ENCODE measurements at regions not wholly inside any gene's neighbourhood (a gene's known extent, or its start where the extent isn't known, plus 50 kb on each side); places are given as distances from the start of the nearest gene placed in this dataset.

- TF ChIP-seq, protein P1, sequence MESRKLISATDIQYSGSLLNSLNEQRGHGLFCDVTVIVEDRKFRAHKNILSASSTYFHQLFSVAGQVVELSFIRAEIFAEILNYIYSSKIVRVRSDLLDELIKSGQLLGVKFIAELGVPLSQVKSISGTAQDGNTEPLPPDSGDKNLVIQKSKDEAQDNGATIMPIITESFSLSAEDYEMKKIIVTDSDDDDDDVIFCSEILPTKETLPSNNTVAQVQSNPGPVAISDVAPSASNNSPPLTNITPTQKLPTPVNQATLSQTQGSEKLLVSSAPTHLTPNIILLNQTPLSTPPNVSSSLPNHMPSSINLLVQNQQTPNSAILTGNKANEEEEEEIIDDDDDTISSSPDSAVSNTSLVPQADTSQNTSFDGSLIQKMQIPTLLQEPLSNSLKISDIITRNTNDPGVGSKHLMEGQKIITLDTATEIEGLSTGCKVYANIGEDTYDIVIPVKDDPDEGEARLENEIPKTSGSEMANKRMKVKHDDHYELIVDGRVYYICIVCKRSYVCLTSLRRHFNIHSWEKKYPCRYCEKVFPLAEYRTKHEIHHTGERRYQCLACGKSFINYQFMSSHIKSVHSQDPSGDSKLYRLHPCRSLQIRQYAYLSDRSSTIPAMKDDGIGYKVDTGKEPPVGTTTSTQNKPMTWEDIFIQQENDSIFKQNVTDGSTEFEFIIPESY (IDR thresholded peaks at IDR 0.05) = no peak
- TF ChIP-seq, protein P2, sequence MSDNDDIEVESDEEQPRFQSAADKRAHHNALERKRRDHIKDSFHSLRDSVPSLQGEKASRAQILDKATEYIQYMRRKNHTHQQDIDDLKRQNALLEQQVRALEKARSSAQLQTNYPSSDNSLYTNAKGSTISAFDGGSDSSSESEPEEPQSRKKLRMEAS (IDR thresholded peaks at IDR 0.05) = no peak
- TF ChIP-seq TAF1 (conservative IDR thresholded peaks at IDR 0.05) (no peak), SP1 (IDR thresholded peaks at IDR 0.05) (no peak), HNF4A (conservative IDR thresholded peaks at IDR 0.05) (no peak)
- TF ChIP-seq, protein P3, sequence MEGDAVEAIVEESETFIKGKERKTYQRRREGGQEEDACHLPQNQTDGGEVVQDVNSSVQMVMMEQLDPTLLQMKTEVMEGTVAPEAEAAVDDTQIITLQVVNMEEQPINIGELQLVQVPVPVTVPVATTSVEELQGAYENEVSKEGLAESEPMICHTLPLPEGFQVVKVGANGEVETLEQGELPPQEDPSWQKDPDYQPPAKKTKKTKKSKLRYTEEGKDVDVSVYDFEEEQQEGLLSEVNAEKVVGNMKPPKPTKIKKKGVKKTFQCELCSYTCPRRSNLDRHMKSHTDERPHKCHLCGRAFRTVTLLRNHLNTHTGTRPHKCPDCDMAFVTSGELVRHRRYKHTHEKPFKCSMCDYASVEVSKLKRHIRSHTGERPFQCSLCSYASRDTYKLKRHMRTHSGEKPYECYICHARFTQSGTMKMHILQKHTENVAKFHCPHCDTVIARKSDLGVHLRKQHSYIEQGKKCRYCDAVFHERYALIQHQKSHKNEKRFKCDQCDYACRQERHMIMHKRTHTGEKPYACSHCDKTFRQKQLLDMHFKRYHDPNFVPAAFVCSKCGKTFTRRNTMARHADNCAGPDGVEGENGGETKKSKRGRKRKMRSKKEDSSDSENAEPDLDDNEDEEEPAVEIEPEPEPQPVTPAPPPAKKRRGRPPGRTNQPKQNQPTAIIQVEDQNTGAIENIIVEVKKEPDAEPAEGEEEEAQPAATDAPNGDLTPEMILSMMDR (IDR thresholded peaks at IDR 0.05; ENCODE audit: low read depth, low read length, missing input control) = no peak
Observed at GRCh38 chr7:47097431-47097830, 484.5 kb downstream of the TNS3 start (continued).

GRCh38 chr7:47095946-47096345 is 486.0 kb downstream of the TNS3 start:
- Histone ChIP-seq H3K9me3 (ENCODE audit: control insufficient read depth in 4 of 4, low read length in 3 of 4) (no peaks in the 10 kb centered on the region), H3K4me3 (ENCODE audit: low read depth in 1 of 3, low read length in 3 of 3) (no peak overlapping the region), H3K9ac (ENCODE audit: low read depth in 1 of 2, low read length in 2 of 2) (no peak overlapping the region), H3K27me3 (ENCODE audit: control insufficient read depth in 4 of 4, insufficient read depth in 4 of 4, low read length in 3 of 4) (no peaks in the 10 kb centered on the region), H3K4me1 (ENCODE audit: control insufficient read depth in 4 of 4, insufficient read depth in 4 of 4, low read length in 3 of 4) (no peaks in the 10 kb centered on the region), H3K27ac (ENCODE audit: low read depth in 1 of 2, low read length in 2 of 2) (no peak overlapping the region), H3K36me3 (ENCODE audit: control insufficient read depth in 4 of 4, insufficient read depth in 3 of 4, low read depth in 1 of 4, low read length in 3 of 4) (no peaks in the 10 kb centered on the region)
- TF ChIP-seq, protein P3 (IDR thresholded peaks at IDR 0.05; ENCODE audit: low read depth, low read length, missing input control) = no peak
- TF ChIP-seq FOXA2 (IDR thresholded peaks at IDR 0.05) = no peak
- TF ChIP-seq ATF3 (IDR thresholded peaks at IDR 0.05) = no peak
- no peak for TF ChIP-seq RXRA (IDR thresholded peaks at IDR 0.05)
- no peak for TF ChIP-seq YY1 (IDR thresholded peaks at IDR 0.05)
- no peak for TF ChIP-seq GABPA (IDR thresholded peaks at IDR 0.05 in 1 of 2, conservative IDR thresholded peaks at IDR 0.05 in 1 of 2)
- 82% methylated on average over 1 of the region's 1 CpG for WGBS
- DNase-seq (ENCODE audit: low spot score) = no peak

DNA sequence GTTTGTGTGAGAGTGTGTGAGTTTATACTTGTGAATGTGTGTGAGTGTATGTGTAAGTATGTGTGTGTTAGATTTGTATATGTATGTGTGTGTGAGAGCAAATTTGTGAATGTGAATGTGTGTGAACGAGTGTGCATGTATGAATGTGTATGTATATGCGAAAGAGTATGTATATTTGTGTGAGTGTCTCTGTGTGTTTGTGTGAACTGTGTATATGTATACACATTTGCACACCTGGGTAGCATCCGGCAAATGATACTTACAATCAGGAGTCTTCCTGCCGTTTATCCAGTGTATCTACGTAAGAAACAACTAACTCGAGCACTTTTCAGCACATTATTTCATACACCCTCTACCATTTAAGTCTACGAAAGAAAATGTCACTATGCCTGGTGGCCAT is 487.4 kb downstream of the TNS3 start:
- Histone ChIP-seq H3K4me3 (ENCODE audit: low read depth in 1 of 3, low read length in 3 of 3) (no peak overlapping the region), H3K27ac (ENCODE audit: low read depth in 1 of 2, low read length in 2 of 2) (no peak overlapping the region), H3K4me1 (ENCODE audit: control insufficient read depth in 4 of 4, insufficient read depth in 4 of 4, low read length in 3 of 4) (no peaks in the 10 kb centered on the region), H3K9ac (ENCODE audit: low read depth in 1 of 2, low read length in 2 of 2) (no peak overlapping the region), H3K9me3 (ENCODE audit: control insufficient read depth in 4 of 4, low read length in 3 of 4) (no peaks in the 10 kb centered on the region), H3K36me3 (ENCODE audit: control insufficient read depth in 4 of 4, insufficient read depth in 3 of 4, low read depth in 1 of 4, low read length in 3 of 4) (no peaks in the 10 kb centered on the region), H3K27me3 (ENCODE audit: control insufficient read depth in 4 of 4, insufficient read depth in 4 of 4, low read length in 3 of 4) (no peaks in the 10 kb centered on the region)
- no peak for DNase-seq (ENCODE audit: low spot score)
- TF ChIP-seq, protein P1 (IDR thresholded peaks at IDR 0.05) = no peak
- TF ChIP-seq HNF4G (IDR thresholded peaks at IDR 0.05) = no peak
- TF ChIP-seq, protein P3 (IDR thresholded peaks at IDR 0.05; ENCODE audit: low read depth, low read length, missing input control) = no peak
- TF ChIP-seq, protein P2 (IDR thresholded peaks at IDR 0.05) = no peak
- no peak for TF ChIP-seq HNF4A (conservative IDR thresholded peaks at IDR 0.05)
- TF ChIP-seq YY1 (IDR thresholded peaks at IDR 0.05) = no peak
- no peak for TF ChIP-seq RXRA (IDR thresholded peaks at IDR 0.05)
- no peak for TF ChIP-seq EGR1 (IDR thresholded peaks at IDR 0.05; ENCODE audit: low read depth in 2 of 2)
- TF ChIP-seq FOXA2 (IDR thresholded peaks at IDR 0.05) = no peak
- TF ChIP-seq TAF1 (conservative IDR thresholded peaks at IDR 0.05) = no peak
- TF ChIP-seq SP1 (IDR thresholded peaks at IDR 0.05) = no peak
- TF ChIP-seq NR2F2 (IDR thresholded peaks at IDR 0.05) = no peak
- 95% methylated on average over 7 of the region's 7 CpGs for WGBS

Data from liver (tissue), 8 donors.